ENCODE measurements at regions not wholly inside any gene's neighbourhood (a gene's known extent, or its start where the extent isn't known, plus 50 kb on each side); places are given as distances from the start of the nearest gene placed in this dataset.

DNA sequence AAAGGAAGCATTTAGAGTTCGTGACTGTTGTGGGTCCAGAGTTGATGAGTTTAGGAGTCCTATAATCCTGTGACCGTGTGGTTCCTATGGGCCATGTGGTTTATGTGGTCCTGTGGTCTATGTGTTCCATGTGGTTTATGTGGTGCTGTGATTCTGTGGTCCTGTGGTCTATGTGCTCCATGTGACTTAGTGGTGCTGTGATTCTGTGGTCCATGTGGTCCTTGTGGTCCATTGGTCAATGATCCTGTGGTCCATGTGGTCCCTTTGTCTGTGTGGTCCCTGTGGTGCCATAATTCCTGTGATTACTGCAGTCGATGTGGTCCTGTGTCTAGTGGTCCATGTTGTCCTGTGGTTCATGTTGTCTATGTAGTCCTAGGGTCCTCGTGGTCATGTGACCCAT lies 167.3 kb downstream of the TMEM18 start:
- no peak for DNase-seq

DNA sequence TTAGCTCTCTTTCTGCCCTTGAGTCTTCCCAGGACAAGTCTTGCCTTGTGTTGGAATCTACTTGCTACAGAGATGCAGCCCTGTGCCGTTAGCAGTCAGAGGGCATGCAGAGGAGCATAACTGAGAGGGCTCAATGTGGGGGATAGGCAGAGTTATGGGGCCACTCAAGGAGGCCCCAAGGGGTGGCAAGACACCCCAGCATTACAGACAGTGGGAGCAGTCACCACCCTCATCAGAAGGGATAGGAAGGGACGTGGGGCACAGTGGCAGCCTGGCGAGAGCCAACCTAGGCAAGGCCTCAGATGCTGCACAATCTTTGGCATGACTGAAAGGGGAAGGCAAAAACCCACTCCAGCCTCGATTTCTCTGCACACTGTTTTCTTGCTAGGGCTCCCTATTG lies 169.1 kb downstream of the TMEM18 start:
- DNase-seq = no peak

DNA sequence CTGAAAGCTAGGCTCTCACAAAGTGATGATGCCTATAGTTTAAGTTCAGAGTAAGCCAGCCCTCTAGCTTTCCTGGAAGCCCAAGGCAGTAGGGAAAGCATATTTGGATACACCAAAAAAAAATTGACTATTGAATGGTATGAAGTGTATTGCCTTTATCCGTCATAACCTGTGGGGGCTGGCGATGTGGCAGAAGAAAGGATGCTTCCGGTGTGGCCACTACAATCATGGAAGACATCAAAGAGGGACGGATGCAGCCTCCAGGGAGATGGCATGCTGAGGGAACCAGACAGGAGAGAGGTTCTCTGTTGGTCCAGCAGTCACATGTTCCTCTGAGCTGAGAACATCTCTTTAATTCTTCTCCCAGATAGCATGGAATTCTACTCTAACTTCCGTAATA lies 170.3 kb downstream of the TMEM18 start:
- DNase-seq = no peak

DNA sequence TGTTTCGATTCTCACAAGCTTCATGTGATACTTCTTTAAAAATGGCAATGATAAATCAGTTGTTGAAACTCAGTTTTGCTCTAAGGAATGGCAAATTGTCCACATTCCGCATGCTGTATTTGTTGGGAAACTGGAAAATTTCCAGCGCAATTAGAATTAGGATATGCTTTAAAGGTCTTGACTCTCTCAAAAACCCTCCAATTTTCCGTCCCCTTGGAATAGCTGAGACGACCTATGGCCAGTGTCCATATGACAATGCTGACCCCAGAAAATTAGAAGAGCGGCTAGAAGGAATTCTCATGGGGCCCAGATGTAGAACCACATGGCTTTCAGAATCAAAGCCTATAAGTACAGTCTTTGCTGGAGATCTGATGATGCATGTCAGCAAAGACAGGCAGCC lies 170.8 kb downstream of the TMEM18 start:
- DNase-seq = no peak

DNA sequence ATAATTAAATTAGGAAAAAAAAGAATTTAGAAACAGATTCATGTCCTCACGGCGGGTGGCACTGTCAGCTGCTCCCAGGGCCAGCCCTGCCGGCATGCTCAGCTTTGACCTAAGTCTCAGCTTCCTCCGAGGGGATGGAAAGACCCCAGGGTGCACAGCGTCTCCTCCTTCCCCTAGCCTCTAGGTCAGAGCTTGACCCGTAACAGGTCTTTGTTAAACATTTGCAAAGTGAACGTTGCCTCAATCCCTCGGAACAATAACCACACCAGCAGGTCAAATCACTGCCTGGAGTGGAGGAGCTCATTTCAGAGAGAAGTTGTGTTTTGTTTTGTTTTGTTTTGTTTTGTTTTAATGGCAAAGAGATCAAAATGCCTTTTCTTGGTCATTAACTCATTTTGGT lies 171.3 kb downstream of the TMEM18 start:
- DNase-seq = no peak

DNA sequence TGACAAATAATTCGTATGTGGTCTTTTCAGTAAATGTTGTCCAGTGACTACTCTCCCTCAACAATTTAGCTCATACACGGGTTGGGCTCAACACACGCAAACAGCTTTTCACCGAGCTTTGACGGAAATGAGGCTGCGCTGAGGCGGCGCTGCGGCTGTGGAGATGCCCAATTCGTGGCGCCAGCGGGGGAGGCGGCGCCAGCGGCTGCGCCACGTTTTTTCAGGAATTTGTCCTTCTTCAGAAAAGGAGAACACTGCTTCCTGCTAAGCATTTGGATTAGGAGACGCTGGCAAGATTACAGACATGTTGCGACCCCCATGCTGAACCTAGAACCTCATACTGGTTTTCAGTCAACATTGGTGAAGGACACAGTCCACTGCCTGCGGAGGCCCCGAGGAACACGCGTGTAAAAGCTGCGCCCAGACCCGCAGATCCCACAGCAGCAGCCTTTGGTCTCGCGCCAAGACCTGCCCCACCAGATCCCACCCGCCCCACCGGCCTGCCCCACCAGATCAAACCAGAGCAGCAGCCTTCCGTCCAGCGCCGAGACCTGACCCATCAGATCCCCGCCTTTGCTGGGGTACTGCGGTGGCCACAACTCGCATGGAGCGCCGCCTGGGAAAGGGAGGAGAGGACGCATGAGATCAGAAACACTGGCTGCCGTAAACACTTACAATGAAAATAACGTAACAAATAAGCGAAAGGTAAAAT lies 173.8 kb downstream of the TMEM18 start:
- DNase-seq = no peak

DNA sequence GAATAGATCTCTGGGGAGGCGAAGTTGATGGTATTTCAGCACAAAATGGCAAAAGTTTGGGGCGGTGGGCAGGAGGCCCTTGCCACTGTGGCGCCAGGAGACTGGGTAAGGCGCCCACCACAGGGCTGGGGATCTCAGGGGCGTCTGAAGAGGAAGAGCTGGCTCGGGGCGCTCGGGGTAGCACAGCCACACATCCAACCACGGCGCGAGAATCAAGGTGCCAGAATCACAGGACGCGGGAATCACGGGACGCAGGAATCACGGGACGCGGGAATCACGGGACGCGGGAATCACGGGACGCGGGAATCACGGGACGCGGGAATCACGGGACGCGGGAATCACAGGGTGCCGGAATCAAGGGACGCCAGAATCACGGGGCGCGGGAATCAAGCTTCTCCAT lies 174.4 kb downstream of the TMEM18 start:
- no peak for DNase-seq

DNA sequence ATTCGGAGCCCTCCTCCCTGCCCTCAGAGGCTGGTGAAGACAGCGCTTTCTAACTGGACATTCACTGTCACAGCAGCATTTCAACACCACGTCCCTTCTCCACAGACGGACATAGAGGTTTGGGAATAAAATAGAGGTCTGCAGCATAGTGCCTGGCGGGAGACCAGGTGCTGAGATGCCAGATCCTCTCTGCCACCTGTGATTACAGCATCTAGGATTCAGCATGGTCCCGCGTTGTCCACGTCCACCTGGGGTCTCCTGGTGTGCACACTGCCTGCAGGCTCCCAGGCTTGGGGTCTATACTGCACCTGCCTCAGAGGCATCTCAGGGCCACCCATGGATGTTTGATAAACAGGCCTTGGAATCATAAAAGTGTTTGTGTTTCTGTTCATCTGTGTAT lies 175.5 kb downstream of the TMEM18 start:
- no peak for DNase-seq

DNA sequence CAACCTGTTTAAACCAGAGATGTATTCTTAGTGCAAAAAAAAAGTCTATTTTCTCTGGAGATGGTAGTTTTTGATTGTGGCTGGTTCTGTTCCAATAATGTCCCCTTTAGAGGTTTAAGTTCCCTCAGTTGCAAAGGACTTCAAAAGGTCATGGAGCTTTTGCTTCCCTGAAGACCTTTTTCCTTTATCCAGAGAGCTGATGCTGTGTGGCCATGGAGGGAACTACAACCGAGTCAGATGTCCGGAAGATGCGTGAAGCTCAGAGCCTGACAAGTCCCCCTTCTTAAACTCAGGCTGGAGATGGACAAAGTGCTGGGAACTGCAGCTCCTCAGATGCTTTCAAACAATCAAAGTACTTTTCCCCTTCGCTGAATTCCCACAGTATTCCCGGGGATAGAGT lies 176.1 kb downstream of the TMEM18 start:
- no peak for DNase-seq

DNA sequence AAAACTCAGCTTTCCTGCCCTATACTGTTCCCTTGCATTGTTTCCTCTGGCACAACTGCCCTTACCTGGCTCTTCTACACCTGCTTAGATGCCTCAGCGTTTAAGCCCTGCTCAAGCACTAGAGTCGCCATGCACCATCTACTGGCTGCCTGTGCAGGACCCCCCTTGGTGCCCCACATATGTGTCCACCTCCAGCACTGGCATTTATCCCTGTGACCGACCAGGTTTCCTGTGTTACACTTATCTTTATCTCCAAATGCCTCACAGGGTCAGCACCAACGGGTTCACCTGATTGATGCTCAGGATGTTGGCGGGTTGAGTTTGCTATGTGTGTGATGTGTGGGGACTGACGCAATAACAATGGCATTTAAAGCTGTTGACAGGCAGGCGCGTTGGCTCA lies 177.5 kb downstream of the TMEM18 start:
- no peak for DNase-seq

DNA sequence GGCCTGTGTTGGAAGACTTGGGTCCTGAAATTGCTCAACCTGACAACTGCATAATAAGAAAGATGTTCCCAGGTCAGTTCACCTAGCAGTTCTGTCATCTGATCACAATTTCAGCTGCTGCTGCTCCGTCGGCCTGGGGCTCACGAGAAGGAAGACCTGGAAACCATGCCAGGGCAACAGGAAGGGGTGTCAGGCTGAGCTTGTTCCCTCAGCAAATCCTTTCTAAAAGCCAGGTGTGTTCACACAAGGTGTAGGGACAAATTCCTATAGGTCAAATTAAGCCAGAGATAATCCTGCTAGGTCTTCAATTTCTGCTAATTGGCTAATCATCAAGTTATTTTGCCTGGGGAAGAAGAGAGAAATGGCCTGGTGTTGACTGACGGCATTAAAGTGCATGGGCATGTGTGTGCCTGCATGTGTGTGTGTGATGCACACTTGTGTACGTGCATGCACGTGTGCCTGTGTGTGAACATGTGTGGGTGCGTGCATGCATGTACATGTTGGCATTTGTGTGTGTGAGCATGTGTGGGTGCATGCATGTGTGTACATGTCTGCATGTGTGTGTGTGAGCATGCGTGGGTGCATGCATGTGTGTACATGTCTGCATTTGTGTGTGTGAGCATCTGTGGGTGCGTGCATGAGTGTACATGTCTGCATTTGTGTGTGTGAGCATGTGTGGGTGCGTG lies 178.6 kb downstream of the TMEM18 start:
- no peak for DNase-seq

DNA sequence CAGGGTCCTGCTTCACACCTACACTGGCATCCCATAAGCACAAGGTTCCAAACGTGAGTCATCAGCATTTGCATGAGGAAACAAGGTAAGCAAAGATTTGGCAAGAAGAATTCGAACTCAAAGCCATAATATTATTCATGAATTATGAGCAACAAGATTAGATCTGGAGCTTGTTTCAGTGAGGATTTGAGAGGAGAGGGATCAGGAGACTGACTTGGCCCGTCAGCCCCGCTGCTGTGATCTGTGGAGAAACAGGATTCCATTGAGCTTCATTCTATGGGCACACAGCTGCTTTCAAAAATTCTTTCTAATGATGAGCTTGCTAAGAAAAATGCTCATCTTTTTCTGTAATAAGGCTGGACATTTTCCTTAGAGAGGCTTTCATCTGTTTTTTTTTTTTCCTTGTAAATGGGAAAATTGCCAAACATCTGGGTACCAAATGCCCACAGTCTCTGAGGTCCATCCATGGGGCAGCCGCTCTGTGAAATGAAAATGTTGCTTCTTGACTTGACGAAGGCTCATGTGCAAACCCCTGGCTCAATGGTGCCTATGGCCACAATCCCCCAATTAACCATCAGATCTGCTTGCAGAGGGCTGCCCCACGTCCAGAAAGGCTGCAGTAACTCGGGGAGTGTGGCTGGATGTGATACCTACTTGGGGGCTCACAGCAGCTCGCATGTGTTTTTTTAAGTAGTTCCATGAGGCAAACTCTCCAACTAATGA lies 179.3 kb downstream of the TMEM18 start:
- DNase-seq = no peak

DNA sequence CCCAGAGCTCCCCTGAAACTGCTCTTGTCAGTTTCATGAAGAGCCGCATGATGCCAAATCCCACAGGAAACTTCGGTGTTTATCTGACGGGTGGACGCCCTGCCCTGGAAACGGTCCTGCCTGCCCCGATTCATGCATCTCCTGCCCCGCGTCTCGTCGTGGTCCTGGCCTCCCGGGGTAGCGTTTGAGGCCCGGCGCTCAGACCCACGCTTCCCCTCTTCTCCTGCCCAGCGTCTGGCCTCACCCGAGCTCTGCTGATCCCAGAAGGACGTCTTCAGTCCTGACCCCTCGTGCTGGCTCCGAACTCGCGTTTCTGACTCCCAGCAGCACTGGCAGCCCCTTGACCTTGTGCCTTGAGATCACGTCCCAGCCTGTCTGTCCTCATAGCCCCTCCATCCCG lies 180.5 kb downstream of the TMEM18 start:
- no peak for DNase-seq

DNA sequence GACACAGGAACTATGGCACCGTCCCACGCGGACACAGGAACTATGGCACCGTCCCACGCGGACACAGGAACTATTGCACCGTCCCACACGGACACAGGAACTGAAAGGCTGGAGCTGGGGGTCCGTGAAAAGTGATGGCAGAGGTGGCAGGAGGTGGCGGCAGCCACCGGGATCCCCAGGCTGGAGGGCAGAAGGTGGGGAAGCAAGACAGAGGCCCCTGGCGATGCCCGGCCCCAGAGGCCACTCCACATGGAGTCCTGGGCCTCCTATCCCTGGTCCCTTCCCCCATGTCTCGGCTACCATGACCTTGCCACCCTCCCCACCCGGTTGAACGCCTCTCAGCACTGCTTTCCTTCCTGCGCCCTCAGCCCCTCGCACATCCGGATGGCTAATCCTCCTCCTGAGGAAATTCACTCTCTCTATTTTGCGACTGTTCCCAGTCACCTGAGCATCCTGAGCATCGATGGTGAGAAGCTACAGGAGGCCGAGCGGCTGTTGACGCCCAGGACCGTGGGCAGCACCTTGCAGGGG lies 181.4 kb downstream of the TMEM18 start:
- no peak for DNase-seq

DNA sequence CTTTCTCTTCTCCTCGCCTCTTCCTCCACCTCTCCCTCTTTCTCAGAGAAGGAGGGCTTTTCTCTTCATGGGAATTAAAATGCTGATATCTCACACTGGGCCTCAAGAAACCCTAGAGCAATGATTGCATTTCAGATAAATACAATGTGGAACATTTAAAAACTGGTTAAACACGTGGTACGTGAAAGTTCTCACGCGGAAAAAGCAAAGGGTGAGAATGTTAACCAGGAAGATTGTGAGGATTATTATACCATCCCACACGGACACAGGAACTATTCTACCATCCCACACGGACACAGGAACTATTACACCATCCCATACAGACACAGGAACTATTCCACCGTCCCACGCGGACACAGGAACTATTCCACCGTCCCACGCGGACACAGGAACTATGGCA lies 182.4 kb downstream of the TMEM18 start:
- DNase-seq = no peak

DNA sequence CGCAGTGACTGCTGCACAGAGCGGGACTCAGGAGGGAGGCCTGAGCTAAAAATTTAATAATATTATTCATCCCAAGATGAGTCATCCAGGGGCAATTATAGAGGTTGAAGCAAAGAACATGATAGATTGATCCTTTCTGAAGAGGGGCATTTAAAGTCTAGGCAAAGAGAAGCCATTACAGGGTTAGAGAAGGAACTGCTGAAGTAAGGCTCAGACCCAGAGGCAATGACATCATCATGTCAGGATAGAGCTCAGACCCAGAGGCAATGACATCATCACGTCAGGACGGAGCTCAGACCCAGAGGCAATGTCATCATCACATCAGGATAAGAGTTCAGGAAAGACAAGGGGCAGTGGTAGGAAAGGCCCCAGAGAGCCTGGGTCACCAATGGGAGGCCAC lies 184.0 kb downstream of the TMEM18 start:
- no peak for DNase-seq

DNA sequence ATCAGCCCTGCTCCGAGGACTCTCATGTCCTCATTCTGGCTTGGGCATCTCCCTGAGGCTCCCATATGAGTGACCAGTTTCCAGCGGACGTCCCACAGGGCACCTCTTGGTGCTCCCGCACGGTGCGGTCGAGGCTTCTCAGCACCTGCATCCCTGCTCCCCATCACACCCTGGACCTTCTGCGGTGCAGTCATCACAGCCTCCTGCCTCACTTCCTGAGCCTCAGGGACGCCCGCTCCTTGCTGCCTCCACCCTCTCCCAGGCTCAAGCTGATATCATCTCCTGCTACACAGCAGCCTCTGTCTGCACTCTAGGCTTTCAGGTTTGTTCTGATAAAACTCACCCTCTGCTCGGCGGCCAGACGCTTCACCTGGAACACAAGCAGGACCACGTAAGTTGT lies 185.0 kb downstream of the TMEM18 start:
- DNase-seq = no peak

DNA sequence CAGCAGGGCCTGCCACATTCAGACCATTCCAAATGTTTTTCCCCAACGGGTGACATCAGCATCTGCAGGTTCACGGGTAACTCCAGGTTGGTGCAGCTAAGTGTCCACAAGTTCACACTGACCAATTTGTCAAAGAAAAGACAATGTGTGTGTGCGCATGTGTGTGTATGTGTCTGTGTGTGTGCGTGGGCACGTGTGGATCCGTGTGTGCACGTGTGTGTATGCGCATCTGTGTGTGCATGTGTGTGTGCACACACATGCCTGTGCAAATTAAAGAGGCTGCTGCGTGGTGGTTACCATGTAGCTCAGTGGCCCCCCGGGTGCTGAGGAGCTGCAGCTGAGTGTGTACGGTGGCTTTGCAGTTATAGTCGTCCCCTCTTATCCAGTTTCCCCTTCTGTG lies 187.4 kb downstream of the TMEM18 start:
- DNase-seq = no peak

DNA sequence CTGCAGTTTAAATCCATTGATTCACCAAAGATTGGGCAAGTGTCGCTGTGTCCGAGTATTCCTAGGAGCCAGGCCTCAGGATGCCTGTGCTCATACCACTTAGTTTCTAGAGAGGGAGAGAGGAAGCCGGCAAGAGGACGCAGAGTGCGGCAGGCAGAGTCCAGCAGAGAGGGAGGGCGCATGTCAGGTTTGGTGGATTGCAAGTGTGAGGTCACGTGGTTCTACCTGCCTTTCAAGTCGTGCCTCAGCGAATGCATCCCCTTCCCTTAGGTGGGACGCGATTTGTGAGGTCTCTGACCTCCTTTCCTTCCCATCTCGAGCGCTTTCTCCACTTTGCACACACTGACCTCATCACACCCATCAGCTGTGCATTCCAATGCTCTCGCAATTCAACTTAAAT lies 188.1 kb downstream of the TMEM18 start:
- no peak for DNase-seq

DNA sequence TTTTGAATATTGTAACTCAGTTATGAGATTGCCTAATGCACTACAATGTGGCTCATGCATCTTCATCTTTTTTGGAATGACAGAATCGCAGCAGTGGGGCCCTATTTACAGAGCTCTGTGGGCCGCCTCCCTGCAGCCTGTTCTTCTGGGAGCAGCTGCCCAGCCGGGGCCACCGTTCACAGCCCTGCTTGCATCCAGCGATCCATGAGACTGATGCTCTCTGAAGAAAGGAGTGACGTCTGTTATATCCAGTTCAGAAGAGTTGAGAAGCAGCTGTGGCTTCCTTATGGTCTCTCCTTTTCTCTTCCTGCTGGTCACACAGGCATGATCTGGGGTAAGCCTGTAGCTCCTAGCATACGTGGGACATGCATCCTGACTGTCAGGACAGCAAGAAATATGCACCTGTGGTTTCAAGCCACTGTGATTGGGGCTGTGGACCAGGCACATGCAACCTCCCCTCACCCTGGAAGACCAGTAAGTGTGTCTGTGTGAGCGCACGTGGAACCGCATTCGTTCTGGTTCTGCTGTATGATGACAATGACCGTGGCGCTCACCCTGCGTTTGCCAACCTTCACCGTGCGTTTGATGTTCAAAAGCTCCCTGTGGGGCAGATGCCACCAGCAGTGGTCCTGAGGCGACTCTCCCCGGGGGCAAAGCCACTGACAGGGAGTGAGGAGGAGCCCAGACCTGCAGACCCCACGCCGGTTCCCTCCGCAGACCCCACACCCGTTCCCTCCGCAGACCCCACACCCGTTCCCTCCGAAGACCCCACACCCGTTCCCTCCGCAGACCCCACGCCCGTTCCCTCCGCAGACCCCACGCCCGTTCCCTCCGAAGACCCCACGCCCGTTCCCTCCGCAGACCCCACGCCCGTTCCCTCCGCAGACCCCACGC lies 189.8 kb downstream of the TMEM18 start:
- no peak for DNase-seq

DNA sequence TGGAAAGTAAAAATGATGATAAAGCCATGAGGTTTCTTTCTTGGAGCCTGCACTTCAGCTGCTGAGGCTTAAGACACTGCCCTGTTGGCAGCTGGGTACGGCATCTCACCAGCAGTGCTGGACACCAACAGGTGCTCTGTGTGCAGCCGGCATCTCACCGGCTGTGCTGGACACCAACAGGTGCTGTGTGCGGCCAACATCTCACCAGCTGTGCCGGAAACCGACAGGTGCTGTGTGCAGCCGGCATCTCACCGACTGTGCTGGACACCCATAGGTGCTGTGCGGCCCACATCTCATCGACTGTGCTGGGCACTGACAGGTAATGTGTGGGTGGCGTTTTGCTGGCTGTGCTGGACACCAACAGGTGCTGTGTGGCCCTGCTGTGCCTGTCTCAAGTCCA lies 190.8 kb downstream of the TMEM18 start:
- no peak for DNase-seq

DNA sequence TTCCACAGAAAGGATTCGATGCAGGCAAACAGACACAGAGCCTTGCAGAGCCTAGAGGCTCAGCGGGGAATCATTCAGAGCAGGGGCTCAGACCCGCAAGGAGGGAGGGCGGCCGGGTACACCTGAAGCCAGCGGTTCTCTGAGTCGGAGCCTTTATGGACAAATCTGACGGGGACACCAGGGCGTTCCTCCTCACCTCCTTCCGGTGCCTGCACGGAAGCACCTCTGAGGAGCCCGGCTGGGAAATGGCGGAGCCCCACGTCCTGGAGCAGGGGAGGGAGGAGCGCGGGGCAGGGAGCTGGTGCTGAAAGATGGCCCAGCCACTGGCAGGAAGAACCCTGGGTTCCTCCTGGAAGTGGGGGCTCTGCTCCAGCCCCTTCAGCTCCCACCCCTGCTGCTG lies 193.5 kb upstream of the ALKAL2 start:
- no peak for DNase-seq

Measured in Kasumi-1 (cell line).